HG03066 (cell line): ENCODE measurements at regions not wholly inside any gene's neighbourhood (a gene's known extent, or its start where the extent isn't known, plus 50 kb on each side); places are given as distances from the start of the nearest gene placed in this dataset.
"Not testable (repeated sequence)": the region's sequence is repeated elsewhere in the genome, so short reads cannot be mapped to it uniquely, and the experiment has no call there.

Experiments used
- ATAC-seq: cut with Tn5 transposase; IDR thresholded peaks from one replicate; pipeline ENCODE4 v1.9.1; 2021; ENCODE audit warnings: low read depth; ENCODE audit not compliant: unreplicated experiment

- ATAC-seq: not testable (repeated sequence)
Measured at GRCh38 chrX:108896349-108896748, 160.0 kb upstream of the IRS4 start.

GRCh38 chrX:108892501-108892900, 156.1 kb upstream of the IRS4 start:
- ATAC-seq: no peak

GRCh38 chrX:108875548-108875947, 139.2 kb upstream of the IRS4 start:
- no peak for ATAC-seq

- ATAC-seq: not testable (repeated sequence)
Measured at GRCh38 chrX:108843039-108843438, 106.7 kb upstream of the IRS4 start.

GRCh38 chrX:108833993-108834392, 97.6 kb upstream of the IRS4 start:
- ATAC-seq: no peak

- no peak for ATAC-seq
Measured at GRCh38 chrX:108811891-108812290, 75.5 kb upstream of the IRS4 start.

GRCh38 chrX:108795240-108795639, 58.9 kb upstream of the IRS4 start:
- ATAC-seq: no peak
